ENCODE measurements at regions not wholly inside any gene's neighbourhood (a gene's known extent, or its start where the extent isn't known, plus 50 kb on each side); places are given as distances from the start of the nearest gene placed in this dataset.

DNA sequence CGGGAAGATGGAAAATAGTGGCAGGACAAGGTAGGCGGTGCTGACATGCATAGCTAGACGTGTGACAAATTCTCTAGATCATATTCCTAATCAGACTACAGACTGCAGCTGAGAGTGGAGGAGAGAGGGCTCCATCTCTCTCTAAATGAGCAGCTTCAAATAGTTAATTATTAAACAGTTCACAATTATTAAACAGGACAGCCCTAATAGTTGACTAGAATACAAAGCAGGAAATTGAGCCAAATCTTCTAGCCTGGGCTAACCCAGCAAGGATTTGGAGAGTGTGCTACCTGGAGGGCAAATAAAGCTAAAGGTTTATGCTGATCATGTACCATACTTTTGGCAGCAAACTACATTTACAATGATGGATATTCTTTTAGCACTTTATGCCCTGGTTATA is 54.4 kb upstream of the CWC22 start:
- TF ChIP-seq, protein P1, sequence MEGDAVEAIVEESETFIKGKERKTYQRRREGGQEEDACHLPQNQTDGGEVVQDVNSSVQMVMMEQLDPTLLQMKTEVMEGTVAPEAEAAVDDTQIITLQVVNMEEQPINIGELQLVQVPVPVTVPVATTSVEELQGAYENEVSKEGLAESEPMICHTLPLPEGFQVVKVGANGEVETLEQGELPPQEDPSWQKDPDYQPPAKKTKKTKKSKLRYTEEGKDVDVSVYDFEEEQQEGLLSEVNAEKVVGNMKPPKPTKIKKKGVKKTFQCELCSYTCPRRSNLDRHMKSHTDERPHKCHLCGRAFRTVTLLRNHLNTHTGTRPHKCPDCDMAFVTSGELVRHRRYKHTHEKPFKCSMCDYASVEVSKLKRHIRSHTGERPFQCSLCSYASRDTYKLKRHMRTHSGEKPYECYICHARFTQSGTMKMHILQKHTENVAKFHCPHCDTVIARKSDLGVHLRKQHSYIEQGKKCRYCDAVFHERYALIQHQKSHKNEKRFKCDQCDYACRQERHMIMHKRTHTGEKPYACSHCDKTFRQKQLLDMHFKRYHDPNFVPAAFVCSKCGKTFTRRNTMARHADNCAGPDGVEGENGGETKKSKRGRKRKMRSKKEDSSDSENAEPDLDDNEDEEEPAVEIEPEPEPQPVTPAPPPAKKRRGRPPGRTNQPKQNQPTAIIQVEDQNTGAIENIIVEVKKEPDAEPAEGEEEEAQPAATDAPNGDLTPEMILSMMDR (IDR thresholded peaks at IDR 0.05; ENCODE audit: insufficient read depth, low read length, poor library complexity, severe bottlenecking), result no peak
- TF ChIP-seq EZH2phosphoT487 (conservative IDR thresholded peaks at IDR 0.05; ENCODE audit: low read length), result no peak

All from SU-DHL-6 (cell line).